IMR-90 (cell line): ENCODE measurements at regions not wholly inside any gene's neighbourhood (a gene's known extent, or its start where the extent isn't known, plus 50 kb on each side); places are given as distances from the start of the nearest gene placed in this dataset.

Experiments
- ATAC-seq: fragments of 200-7000 bp; cut with Tn5 transposase; 2 replicates; pipeline ENCODE4 v1.9.1; 2020; ENCODE audit warnings: low read depth, mild to moderate bottlenecking, moderate library complexity
- BruUV-seq: library from RNA; stranded (reverse); fragments of 400-500 nt; replicated peaks from 2 replicates; lab custom pipeline; 2021; lab: Mats Ljungman, UMichigan
- CTCF ChIA-PET: fragments of 300-600 bp; formaldehyde crosslinking; extraction: SDS; loops from one replicate; lab custom pipeline; 2021; ENCODE audit warnings: antibody characterized with exemption; lab: Yijun Ruan, JAX
- POLR2A ChIA-PET: fragments of 300-600 bp; sonication (Branson Sonifier 250); formaldehyde crosslinking; loops from one replicate; lab custom pipeline; 2022; ENCODE audit warnings: antibody characterized with exemption; ENCODE audit not compliant: unreplicated experiment; lab: Charles Lee
- DNase-seq: peaks from one replicate; pipeline ENCODE4 v3.0.0; 2013
- H2AFZ ChIP-seq: replicated peaks from 2 replicates; pipeline ENCODE3; 2013; ENCODE audit warnings: low read length, mild to moderate bottlenecking; ENCODE audit not compliant: poor library complexity
- H2AK5ac ChIP-seq: 2 replicates; pipeline ENCODE4 v1.6.1; 2013; ENCODE audit warnings: low read depth, low read length, inconsistent platforms
- H2AK9ac ChIP-seq: replicated peaks from 2 replicates; pipeline ENCODE3; 2013; ENCODE audit warnings: mild to moderate bottlenecking, low read depth, low read length, moderate library complexity; ENCODE audit not compliant: poor library complexity
- H2BK120ac ChIP-seq: 2 replicates; pipeline ENCODE4 v1.6.1; 2013; ENCODE audit warnings: low read depth, low read length, inconsistent platforms
- H2BK15ac ChIP-seq: 3 replicates; pipeline ENCODE4 v1.6.1; 2013; ENCODE audit warnings: low read depth, low read length, inconsistent platforms
- H2BK20ac ChIP-seq: 2 replicates; pipeline ENCODE4 v1.6.1; 2013; ENCODE audit warnings: low read depth, mild to moderate bottlenecking, inconsistent platforms, low read length, moderate library complexity
- H2BK5ac ChIP-seq: 2 replicates; pipeline ENCODE4 v1.6.1; 2013; ENCODE audit warnings: mild to moderate bottlenecking, low read depth, low read length, inconsistent platforms; ENCODE audit not compliant: poor library complexity, severe bottlenecking
- H3K14ac ChIP-seq: replicated peaks from 2 replicates; pipeline ENCODE4 v1.6.1; 2013; ENCODE audit warnings: low read depth, low read length, inconsistent platforms
- H3K18ac ChIP-seq: 2 replicates; pipeline ENCODE4 v1.6.1; 2013; ENCODE audit warnings: low read depth, low read length, control low read depth
- H3K23ac ChIP-seq: 2 replicates; pipeline ENCODE4 v1.6.1; 2013; ENCODE audit warnings: low read depth, low read length, inconsistent platforms
- H3K27ac ChIP-seq: 2 replicates; pipeline ENCODE4 v1.5.1; 2013; ENCODE audit warnings: mild to moderate bottlenecking, control low read depth, low read length; ENCODE audit not compliant: insufficient read depth
- H3K27me3 ChIP-seq: 2 replicates; pipeline ENCODE4 v1.6.1; 2013; ENCODE audit warnings: low read length; ENCODE audit not compliant: control insufficient read depth, insufficient read depth
- H3K36me3 ChIP-seq: 2 replicates; pipeline ENCODE4 v1.6.1; 2013; ENCODE audit warnings: low read length, mixed read lengths; ENCODE audit not compliant: control insufficient read depth, insufficient read depth
- H3K4ac ChIP-seq: 2 replicates; pipeline ENCODE4 v1.6.1; 2013; ENCODE audit warnings: low read depth, low read length, inconsistent platforms
- H3K4me1 ChIP-seq: 2 replicates; pipeline ENCODE4 v1.6.1; 2013; ENCODE audit warnings: low read length, mixed read lengths; ENCODE audit not compliant: control insufficient read depth, insufficient read depth
- H3K4me2 ChIP-seq: 2 replicates; pipeline ENCODE4 v1.6.1; 2013; ENCODE audit warnings: low read depth, mild to moderate bottlenecking, control low read depth, low read length, moderate library complexity
- H3K4me3 ChIP-seq: 2 replicates; pipeline ENCODE4 v1.5.1; 2013; ENCODE audit warnings: low read depth, mild to moderate bottlenecking, control low read depth, low read length, moderate library complexity; ENCODE audit not compliant: insufficient read depth
- H3K56ac ChIP-seq: 2 replicates; pipeline ENCODE4 v1.6.1; 2013; ENCODE audit warnings: low read length, inconsistent platforms; ENCODE audit not compliant: insufficient read depth; ENCODE audit errors: extremely low read depth
- H3K79me1 ChIP-seq, 2 experiments: 2 replicates each; pipeline ENCODE4 v1.6.1; 2013; ENCODE audit warnings: low read length in 2 of 2, inconsistent platforms in 1 of 2, low read depth in 1 of 2
- H3K9ac ChIP-seq: 2 replicates; pipeline ENCODE4 v1.6.1; 2013; ENCODE audit warnings: low read depth, low read length, control low read depth
- H3K9me1 ChIP-seq: 2 replicates; pipeline ENCODE4 v1.6.1; 2013; ENCODE audit warnings: low read length, inconsistent platforms; ENCODE audit not compliant: insufficient read depth
- H3K9me3 ChIP-seq: 2 replicates; pipeline ENCODE4 v1.6.1; 2013; ENCODE audit warnings: low read length; ENCODE audit not compliant: control insufficient read depth, insufficient read depth
- H4K20me1 ChIP-seq: 2 replicates; pipeline ENCODE4 v1.6.1; 2013; ENCODE audit warnings: low read length, inconsistent platforms; ENCODE audit not compliant: insufficient read depth
- H4K5ac ChIP-seq: 2 replicates; pipeline ENCODE4 v1.6.1; 2013; ENCODE audit warnings: mild to moderate bottlenecking, low read depth, low read length, control low read depth
- H4K8ac ChIP-seq, 2 experiments: 2 replicates each; pipeline ENCODE4 v1.6.1; 2013; ENCODE audit warnings: low read depth in 2 of 2, low read length in 2 of 2, control low read depth in 1 of 2, inconsistent platforms in 1 of 2
- H4K91ac ChIP-seq: 2 replicates; pipeline ENCODE4 v1.6.1; 2013; ENCODE audit warnings: low read depth, low read length, inconsistent platforms; ENCODE audit not compliant: insufficient read depth
- BHLHE40 ChIP-seq: fragments of 150-350 bp; IDR thresholded peaks from 2 replicates; pipeline ENCODE4 v1.6.1; 2016; ENCODE audit warnings: mild to moderate bottlenecking, low read depth, low read length
- CEBPB ChIP-seq: IDR thresholded peaks from 2 replicates; pipeline ENCODE4 v1.6.1; 2012; ENCODE audit warnings: low read depth, low read length, improper control_type of control experiment
- CTCF ChIP-seq: conservative IDR thresholded peaks from 2 replicates; pipeline ENCODE4 v1.5.1; 2012; ENCODE audit warnings: mild to moderate bottlenecking, low read depth, low read length, improper control_type of control experiment
- FOS ChIP-seq: fragments of 150-350 bp; IDR thresholded peaks from 2 replicates; pipeline ENCODE4 v1.6.1; 2016; ENCODE audit warnings: low read depth, low read length
- MAFK ChIP-seq: IDR thresholded peaks from 2 replicates; pipeline ENCODE4 v1.6.1; 2012; ENCODE audit warnings: low read depth, low read length, improper control_type of control experiment
- MAZ ChIP-seq: IDR thresholded peaks from 2 replicates; pipeline ENCODE4 v1.6.1; 2012; ENCODE audit warnings: low read depth, mild to moderate bottlenecking, low read length, improper control_type of control experiment, moderate library complexity, borderline replicate concordance
- MXI1 ChIP-seq: IDR thresholded peaks from 2 replicates; pipeline ENCODE4 v1.6.1; 2012; ENCODE audit warnings: low read depth, mild to moderate bottlenecking, low read length, moderate library complexity, borderline replicate concordance
- POLR2A ChIP-seq: IDR thresholded peaks from 2 replicates; pipeline ENCODE4 v1.6.1; 2012; ENCODE audit warnings: mild to moderate bottlenecking, low read depth, low read length
- RAD21 ChIP-seq: IDR thresholded peaks from 2 replicates; pipeline ENCODE4 v1.6.1; 2012; ENCODE audit warnings: low read length, improper control_type of control experiment
- SMC3 ChIP-seq: fragments of 150-350 bp; IDR thresholded peaks from 2 replicates; pipeline ENCODE4 v1.6.1; 2016; ENCODE audit warnings: low read depth, mild to moderate bottlenecking, antibody characterized with exemption, low read length, moderate library complexity
- USF2 ChIP-seq: fragments of 150-350 bp; IDR thresholded peaks from 2 replicates; pipeline ENCODE4 v1.6.1; 2017; ENCODE audit warnings: mild to moderate bottlenecking, antibody characterized with exemption, low read length, low read depth
- WGBS, 2 experiments: methylation state at CpG; one replicate each; pipeline versions ENCODE4 v1.1.5 to v1.1.7; 2013; ENCODE audit warnings: missing lambda C conversion rate in 2 of 2; ENCODE audit not compliant: insufficient read length in 1 of 2; ENCODE audit errors: extremely low coverage in 2 of 2; 5-methylcytosine and 5-hydroxymethylcytosine counted together
- dilution Hi-C: fragments of 300-500 bp; cut with HindIII; formaldehyde crosslinking; loops from one replicate; pipeline ENCODE4 v1.14.3; 2018; ENCODE audit warnings: low sequenced_read_pairs; ENCODE audit not compliant: unreplicated experiment
- in situ Hi-C: fragments of 300-500 bp; cut with MboI; formaldehyde crosslinking; loops from 3 replicates; pipeline ENCODE4 v1.14.3; 2019; ENCODE audit warnings: low sequenced_read_pairs, inconsistent platforms, mixed read lengths
- intact Hi-C: fragments of 100-400 bp; cut with micrococcal nuclease; formaldehyde crosslinking; loops from 2 replicates; pipeline ENCODE4 v1.10.0; 2022

GRCh38 chr1:38568061-38568857 is 291.3 kb downstream of the RRAGC start:
- no peaks in the 10 kb centered on the region for H3K79me1 ChIP-seq
- no peak overlapping the region for H4K91ac ChIP-seq
- no TSS peak for BruUV-seq
- H2BK15ac ChIP-seq: no peak overlapping the region
- no peak overlapping the region for H2AFZ ChIP-seq
- no peak overlapping the region for H4K5ac ChIP-seq
- H2BK20ac ChIP-seq: no peak overlapping the region
- DNase-seq (no peak), ATAC-seq (no peak)
- H3K36me3 ChIP-seq: no peaks in the 10 kb centered on the region
- no peak overlapping the region for H4K8ac ChIP-seq
- WGBS, 2 experiments: no CpG with 5 or more reads among the region's 5 CpGs
- no peak for TF ChIP-seq CTCF
- TF ChIP-seq RAD21: no peak
- TF ChIP-seq USF2: no peak
- no peak for TF ChIP-seq FOS
- TF ChIP-seq BHLHE40: no peak
- TF ChIP-seq POLR2A: no peak
- no peak for TF ChIP-seq MXI1
- no peak for TF ChIP-seq MAFK
- TF ChIP-seq MAZ: no peak
- no peak for TF ChIP-seq SMC3
- TF ChIP-seq CEBPB: no peak
- CTCF ChIA-PET: interaction anchor here (0.6 kb wide), 1 partner anchor 1135 kb away, joined by 3 read pairs; no protein-coding TSS in a partner anchor
- H3K27ac ChIP-seq: no peak overlapping the region
- H3K23ac ChIP-seq: no peak overlapping the region
- no peaks in the 10 kb centered on the region for H3K4me1 ChIP-seq
- no peak overlapping the region for H3K18ac ChIP-seq
- no peak overlapping the region for H3K4ac ChIP-seq
- no peak overlapping the region for H3K4me3 ChIP-seq
- no peak overlapping the region for H3K9ac ChIP-seq
- no peak overlapping the region for H2BK5ac ChIP-seq
- H3K9me1 ChIP-seq: no peaks in the 10 kb centered on the region
- dilution Hi-C loops: no loop called here
- no peaks in the 10 kb centered on the region for H4K20me1 ChIP-seq
- in situ Hi-C loops: no loop called here
- H2BK120ac ChIP-seq: no peak overlapping the region
- peaks cover 4% of the 10 kb centered on the region for H3K27me3 ChIP-seq
- H3K14ac ChIP-seq: no peak overlapping the region
- no peak overlapping the region for H3K56ac ChIP-seq
- H2AK9ac ChIP-seq: no peak overlapping the region
- H2AK5ac ChIP-seq: no peak overlapping the region
- intact Hi-C loops: no loop called here
- H3K9me3 ChIP-seq: no peaks in the 10 kb centered on the region
- POLR2A ChIA-PET: interaction anchor here (0.6 kb wide), 1 partner anchor 270 kb away, joined by 8 read pairs; no protein-coding TSS in a partner anchor
- no peak overlapping the region for H3K4me2 ChIP-seq
